ENCODE measurements at regions not wholly inside any gene's neighbourhood (a gene's known extent, or its start where the extent isn't known, plus 50 kb on each side); places are given as distances from the start of the nearest gene placed in this dataset.

DNA sequence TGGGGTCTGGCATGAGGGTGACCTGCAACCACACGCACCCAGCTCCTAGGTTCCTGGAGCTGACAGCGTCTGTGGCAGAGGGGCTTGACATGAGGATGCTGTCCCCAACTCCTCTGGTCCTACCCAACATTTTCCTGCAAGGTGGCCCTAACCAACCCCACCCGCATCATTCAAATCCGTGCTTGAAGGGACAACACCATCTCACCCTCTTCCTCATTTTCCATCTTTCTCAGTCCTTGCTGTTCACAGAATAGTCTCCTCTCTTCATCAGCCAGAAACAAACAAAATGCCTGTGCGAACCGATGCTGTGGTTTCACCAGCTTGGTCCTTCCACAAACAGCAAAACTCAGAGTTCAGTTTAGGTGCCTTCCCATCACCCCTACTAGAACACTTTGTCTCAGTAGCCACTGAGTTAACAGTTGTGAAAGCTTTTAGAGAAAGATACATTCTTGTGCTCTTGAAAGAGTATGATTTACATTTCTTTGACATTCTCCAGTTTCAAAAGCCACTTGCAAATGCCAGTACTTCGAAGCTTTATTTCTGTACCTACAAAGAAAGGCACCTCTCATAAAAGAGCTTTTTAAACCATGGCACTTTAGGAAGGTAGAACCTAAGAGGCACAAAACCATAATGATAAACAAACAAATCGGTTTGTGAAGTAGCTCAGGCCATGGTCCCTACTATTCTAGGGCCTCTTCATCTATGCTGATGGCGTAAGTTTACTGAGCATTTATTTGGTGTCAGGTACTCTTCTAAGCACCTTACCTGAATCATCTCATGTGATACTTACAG is 360.1 kb downstream of the SHQ1 start:
- TF ChIP-seq EZH2phosphoT487 (IDR thresholded peaks at IDR 0.05; ENCODE audit: low read length), result no peak
- TF ChIP-seq CTCF (IDR thresholded peaks at IDR 0.05; ENCODE audit: low read length), result no peak
